Fibroblast of pulmonary artery (primary cell): ENCODE measurements at regions not wholly inside any gene's neighbourhood (a gene's known extent, or its start where the extent isn't known, plus 50 kb on each side); places are given as distances from the start of the nearest gene placed in this dataset.

Experiments used
- DNase-seq: peaks from one replicate; pipeline ENCODE4 v3.0.0-alpha.2; 2010; ENCODE audit warnings: low read depth
- H3K4me3 ChIP-seq: replicated peaks from 2 replicates; pipeline ENCODE4 v1.5.1; 2011; ENCODE audit warnings: low read depth, mild to moderate bottlenecking, control low read depth, low read length, moderate library complexity
- CTCF ChIP-seq: IDR thresholded peaks from 2 replicates; pipeline ENCODE4 v1.5.1; 2011; ENCODE audit warnings: mild to moderate bottlenecking, control low read depth, low read length, inconsistent platforms; ENCODE audit errors: missing control alignments

GRCh38 chr10:59595593-59595992 lies 114.1 kb downstream of the SLC16A9 start:
- no peak for DNase-seq
- H3K4me3 ChIP-seq: no peak overlapping the region
- no peak for TF ChIP-seq CTCF

DNA sequence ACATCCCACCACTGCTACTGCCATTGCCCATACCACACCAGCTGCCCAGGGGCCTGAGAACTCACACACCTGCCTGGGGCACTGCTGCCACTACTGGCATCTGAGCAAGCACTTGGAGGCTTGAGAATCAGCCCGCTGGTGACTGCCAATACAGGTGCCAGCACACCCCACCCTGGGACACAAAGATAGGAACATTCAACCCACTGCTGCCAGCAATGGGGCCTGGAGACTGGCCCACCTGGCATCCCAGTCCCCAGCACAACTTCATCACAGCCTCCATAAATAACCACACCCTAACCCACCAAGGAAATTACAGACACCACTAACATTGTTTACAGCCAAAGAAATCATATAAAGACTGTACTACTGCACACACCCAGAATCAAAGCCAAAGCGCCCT lies 115.9 kb downstream of the SLC16A9 start:
- H3K4me3 ChIP-seq: no peak overlapping the region
- no peak for TF ChIP-seq CTCF
- no peak for DNase-seq

DNA sequence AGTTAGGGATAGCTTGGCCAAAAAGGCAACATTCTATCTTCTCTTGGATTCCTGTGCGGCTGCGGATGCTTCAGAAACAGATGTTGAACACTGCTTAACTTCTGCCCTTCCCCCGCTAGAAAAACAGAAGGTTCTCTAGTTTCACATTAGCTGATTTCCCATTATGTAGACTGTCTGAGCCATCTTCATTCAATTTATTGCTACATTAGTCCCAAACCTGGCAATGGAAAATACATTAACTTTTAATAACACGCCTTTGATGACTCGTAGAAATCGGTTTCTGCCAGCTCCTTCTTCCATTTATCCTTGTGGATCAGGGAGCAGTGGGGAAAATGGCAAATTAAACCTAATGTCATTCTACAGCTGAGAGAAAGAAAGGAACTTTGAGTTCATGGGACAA lies 119.9 kb downstream of the SLC16A9 start:
- no peak for DNase-seq
- no peak overlapping the region for H3K4me3 ChIP-seq
- no peak for TF ChIP-seq CTCF

DNA sequence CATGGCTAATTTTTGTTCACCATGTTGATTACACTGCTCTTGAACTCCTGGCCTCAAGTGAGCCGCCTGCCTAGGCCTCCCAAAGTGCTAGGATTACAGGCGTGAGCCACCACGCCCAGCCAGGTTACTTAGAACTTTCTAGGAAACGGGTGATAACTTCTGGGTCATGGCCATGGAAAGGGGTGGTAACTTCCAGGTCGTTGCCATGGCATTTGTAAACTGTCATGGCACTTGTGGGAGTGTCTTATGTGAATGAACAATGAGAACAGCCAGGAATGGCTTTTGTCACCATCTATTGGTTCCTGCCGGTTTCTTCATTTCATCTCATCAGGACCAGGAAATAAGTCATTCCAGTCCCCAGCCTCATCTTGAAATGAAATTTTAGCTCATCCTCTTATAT lies 120.9 kb downstream of the SLC16A9 start:
- H3K4me3 ChIP-seq: no peak overlapping the region
- no peak for DNase-seq
- no peak for TF ChIP-seq CTCF

DNA sequence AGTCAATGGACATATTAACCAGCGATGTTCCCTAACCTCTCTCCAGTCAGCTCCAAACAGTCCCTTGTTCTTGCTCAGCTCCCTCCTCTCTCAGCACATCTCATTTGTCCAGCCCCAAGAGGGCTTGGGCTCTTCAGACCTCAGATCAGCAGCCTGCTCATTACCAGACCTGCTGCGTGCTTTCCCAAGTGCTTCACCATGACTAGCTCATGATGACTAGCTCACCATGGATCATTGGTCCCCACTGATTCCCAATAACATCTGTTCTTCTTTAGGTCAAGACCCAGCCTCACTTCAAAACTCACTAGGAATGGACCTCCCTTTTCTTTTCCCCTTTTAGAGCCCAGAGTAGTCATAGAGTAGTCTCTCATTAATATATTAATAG lies 121.9 kb downstream of the SLC16A9 start:
- no peak for DNase-seq
- H3K4me3 ChIP-seq: no peak overlapping the region
- no peak for TF ChIP-seq CTCF

GRCh38 chr10:59587083-59587755 lies 122.4 kb downstream of the SLC16A9 start:
- no peak overlapping the region for H3K4me3 ChIP-seq
- DNase-seq: no peak
- TF ChIP-seq CTCF: no peak

GRCh38 chr10:59586407-59586891 lies 123.2 kb downstream of the SLC16A9 start:
- TF ChIP-seq CTCF: no peak
- H3K4me3 ChIP-seq: no peak overlapping the region
- no peak for DNase-seq
